Pulmonary artery endothelial cell (primary cell): ENCODE measurements at regions not wholly inside any gene's neighbourhood (a gene's known extent, or its start where the extent isn't known, plus 50 kb on each side); places are given as distances from the start of the nearest gene placed in this dataset.
"Not testable (repeated sequence)": the region's sequence is repeated elsewhere in the genome, so short reads cannot be mapped to it uniquely, and the experiment has no call there.

Experiments used
- DNase-seq: peaks from one replicate; pipeline ENCODE4 v3.0.0-alpha.2; 2011; ENCODE audit warnings: low read depth, low spot score

DNA sequence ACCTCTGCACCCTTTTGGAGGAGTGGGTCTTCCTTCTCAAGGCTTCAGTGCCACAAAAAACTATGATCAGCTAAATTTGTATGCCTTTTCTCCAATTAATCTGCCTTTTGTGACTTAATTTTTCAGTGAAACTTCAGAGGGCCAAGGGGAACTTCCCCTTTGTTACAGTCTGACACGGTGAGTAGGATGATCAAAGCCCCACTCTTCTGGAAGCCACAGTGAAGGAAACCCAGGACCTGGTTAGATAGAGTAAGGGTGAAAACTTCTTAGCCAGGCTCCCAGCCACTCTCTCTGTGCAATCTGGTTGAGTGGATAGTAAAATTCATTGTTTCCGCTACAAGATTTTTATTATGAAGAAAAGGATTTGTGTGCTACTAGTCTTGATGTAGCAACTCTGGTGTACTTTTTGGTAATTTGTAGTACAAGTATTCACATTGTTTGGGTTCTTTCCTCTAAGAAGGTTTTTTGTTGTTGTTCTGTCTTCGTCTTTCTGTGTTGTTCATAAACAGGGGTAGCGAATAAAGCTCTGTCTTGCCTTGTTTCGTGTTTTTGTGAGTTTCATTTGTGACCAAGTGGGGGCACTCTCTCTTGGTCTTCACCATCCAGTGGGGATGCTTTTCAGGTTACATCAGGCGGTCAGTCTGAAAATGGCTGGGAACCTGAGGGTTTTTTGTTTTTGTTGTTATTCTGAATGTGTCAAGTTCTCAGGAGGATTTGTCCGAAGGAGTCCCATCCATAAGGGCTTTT lies 268.5 kb upstream of the NPSR1 start:
- DNase-seq: no peak

DNA sequence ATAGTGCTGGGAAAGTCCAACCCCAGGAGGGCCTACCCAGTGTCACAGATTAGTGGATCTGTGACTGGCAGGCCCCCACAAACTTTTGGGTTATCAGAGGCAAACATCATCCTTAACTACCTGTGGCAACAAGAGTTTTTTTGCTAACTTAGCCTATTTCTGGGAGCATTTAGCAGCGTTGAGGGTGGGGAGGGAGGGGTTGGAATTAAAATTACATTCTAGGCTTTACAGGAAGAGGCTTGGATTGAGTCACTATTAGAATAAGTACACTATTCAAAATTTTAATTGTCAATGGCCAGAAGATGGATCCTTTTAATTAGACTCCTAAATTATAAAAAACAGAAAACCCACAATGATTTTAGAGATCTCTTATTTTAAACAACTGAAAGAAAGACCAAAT lies 267.9 kb upstream of the NPSR1 start:
- no peak for DNase-seq

DNA sequence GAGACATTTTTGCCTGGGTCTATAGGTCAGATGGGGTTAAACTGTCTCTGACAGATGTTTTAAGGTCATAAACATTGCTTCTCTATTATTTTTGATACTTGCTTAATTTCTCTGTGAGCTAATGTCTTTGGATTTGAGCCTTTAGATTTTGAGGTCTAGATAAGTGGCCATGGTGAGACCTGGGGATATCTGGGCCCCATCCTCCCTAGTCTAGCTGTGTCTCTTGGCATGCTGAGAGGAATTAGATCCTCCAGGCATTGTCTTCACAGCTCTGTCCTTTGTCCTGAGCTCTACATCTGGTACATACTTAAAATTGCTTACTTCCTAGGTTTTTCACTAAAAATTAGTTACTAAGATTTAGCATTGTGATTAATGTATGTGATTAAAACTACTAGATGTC lies 265.0 kb upstream of the NPSR1 start:
- DNase-seq: no peak

DNA sequence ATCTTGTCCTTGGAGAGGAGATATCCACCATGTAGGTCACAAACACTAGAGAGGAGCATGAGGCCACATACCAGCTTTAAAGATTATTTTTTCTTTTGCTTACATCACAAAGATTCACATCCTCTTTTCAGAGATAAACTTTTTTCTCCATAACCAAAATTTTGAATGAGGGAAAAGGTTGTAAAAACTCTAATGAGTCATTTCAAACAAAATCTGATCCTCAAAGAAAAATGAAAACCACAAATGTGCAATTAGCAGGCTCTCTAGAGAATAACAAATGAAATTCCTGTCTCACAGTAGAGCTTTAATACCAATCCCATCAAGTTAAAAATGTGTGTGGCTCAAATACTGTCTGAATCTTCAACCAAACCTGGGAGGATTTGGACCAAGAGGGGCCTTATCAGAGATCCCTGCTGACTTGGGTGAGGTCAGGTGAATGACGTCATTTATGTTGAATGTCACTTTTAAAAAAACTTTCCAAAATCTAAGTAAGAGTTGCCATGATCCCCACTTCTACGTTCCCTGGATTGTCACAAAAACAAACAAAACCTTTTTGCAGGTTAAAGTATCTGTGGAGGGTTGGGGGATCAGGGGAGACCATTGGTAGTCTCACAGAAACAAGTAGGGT lies 261.5 kb upstream of the NPSR1 start:
- no peak for DNase-seq

DNA sequence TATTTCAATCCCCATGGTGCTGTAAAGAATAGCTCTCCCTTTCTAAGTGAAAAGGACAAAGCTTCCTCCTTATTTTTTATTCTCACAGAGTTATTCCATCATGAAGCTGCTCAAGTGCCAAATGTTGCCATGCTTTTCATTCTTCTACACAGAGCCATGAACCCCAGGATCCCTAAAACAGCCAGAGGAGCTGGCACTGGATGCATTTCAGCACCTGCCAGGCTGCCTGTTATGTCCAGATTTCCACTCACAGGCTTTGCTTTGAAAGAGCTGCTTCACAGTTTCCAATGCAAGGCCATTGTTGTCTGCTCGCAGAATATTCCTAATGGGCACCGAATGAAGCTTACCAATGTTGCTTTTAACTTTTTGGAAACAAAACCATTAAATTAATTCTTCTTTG lies 256.2 kb upstream of the NPSR1 start:
- DNase-seq: no peak

DNA sequence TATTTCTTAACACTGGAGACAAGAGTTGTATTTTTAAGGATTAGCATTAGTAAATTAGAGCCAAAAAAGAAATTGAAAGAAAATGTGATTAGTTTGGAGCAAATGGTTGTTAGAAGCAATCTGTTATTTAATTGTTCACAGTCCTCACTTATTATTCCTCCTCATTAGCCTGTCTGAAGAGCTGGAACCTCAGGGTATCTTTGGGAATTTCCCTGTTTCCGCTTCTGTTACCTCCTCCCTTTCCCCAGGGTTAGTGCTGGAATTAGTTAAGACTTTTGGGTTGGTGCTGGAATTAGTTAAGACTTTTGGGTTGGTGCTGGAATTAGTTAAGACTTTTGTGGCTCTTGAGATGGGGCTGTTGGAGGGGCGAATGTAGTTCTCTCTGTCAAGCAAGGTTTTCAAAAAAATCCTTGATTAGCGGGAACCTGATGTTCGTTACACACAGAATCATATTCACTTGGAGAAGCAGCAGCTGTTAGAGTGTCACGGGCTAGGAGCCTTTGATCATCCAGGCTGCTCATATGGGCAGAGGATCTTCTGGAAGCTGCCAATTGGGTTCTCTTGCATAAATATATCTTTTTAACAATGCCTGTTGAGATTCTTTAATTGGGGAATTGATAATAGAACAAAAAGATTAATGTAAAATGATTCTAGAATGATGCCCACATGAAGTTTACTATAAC lies 251.0 kb upstream of the NPSR1 start:
- no peak for DNase-seq

DNA sequence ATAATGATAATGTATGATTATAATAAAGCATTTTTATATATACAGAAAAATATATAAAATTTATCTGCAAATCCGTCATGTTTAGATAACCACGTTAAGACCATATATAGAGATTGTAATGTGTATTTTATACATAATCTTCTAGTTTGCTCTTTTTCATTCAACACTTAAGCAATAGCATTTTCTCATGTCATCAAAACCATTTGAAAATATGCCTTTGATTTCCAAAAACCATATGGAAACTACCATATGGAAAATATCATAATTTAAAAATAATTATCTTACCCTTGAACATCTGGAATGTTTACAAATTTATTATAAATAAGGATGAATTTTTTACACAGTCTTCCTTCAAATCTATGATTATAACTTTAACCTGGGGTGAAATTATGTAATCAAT lies 250.4 kb upstream of the NPSR1 start:
- DNase-seq: no peak

DNA sequence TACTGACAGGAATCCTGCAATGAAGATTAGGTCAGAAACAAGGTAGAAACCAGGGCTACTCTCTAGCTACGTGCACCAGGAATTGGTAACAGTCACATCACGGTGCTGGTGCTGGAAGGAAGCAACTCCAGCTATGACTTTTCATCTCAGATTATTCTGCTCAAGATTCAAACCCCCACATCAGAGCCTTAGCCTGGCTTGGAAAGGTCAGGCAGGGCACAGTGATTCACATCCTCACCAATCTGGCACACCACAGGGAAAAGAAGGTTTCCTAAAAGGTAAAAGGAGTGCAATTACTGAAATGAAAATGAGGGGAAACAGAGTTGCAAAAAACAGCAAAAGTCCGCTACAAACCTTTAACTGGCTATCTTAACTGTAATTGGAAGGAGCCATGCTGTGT lies 240.2 kb upstream of the NPSR1 start:
- DNase-seq: no peak

DNA sequence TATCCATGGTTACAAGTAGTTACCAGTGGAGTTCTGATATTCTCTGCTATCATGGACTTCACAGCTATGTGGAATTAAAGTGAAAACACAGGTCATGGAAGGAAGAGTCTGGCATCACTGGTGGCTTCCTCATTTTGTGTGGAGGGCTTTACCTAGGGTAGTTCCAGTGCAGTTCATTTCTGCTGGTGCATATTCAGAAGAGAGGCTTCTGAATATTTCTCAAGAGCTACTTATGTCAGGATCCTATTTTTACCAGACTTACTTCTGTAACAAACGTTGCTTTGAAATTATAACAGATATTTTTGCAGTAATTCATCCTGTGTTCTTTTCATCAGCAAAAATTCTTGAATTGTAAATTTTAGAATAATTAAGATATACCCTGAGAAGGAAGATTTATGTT lies 236.5 kb upstream of the NPSR1 start:
- no peak for DNase-seq

DNA sequence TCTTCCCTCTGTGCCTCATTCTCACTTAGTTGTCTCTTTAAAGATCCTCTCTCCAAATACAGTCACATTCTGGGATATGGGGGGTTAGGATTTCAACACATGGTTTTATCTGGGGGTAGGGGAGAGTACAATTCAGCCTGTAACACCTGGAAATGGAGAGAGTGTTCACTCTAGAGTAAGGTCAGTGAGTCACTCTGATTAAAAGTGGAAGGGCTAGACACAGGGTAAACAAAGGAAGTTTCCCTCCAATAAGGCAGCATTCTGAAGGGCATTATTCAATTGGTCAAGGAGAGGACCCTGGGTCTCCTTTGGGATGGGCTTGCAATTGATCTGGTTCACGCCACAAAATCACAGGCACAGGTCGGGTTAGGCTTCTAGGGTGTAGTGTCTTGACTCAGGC lies 232.8 kb upstream of the NPSR1 start:
- DNase-seq: no peak

DNA sequence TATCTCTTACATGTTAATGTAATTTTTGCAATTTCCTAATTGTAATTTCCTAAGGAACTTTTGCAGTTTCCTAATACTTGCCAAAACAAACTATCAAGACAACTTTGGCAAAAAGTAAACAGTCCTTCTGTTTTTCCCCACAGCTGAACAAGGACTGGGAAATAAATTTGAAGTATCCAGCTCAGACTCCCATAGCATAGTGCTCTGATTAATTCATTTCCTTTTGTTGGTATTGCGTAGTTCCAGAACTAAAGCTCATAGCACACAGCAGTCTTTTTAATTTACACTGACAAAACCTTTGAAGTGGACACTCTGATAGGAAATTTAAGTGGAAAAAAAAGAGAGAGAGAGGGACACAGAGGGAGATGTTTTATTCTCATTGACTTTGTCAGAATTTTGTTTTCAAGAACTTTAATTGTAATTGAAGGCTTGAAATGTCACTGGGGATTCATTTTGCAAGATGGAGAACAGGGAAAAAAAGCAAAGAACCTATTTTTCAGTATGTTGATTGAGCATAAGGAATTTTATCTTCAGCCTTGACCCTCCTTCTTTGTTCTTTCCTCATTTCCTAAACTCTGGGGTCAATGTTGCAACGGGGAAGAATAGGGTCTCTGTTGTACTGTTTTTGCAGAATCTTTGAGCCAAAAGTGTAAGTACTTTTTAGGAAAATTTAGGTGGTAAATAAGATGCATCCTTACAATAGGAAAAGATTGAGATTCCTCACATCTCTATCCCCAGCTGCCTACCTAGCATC lies 232.2 kb upstream of the NPSR1 start:
- no peak for DNase-seq

DNA sequence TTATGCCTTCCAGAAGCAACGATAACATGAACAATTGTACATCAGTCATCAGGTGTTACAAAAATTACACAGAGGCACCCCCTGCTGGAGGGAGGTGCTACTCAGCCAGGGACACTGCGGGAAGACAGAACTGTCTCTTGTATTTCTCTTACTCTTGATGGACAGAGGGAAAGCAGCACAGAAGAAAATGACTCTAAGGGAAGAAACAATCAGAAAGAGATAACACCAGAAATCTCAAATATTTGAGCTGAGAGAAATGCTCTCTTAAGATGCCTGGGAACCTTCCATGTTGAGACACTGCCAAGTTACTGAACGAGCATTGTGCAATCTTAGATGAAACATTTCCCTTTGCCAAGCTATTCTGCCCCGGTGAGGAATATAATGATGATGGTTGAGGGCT lies 227.6 kb upstream of the NPSR1 start:
- DNase-seq: no peak

DNA sequence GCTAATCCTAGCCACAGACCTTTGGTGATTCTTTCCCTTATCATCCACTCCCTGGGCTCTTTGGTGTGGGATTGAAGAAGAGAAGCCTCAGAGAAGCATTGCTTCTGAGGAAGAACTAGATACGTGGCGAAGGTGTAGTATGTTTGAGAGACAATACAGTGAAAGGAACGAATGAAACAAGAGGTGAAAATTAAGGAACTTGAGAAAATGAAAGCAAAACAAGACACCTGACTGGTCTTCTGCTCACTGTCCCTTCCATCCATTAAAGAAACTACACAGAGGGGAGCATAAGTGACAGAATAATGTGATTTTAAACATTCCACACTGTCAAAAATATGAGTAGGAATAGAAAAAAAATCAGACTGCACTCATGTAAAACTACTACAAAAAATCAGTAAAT lies 219.6 kb upstream of the NPSR1 start:
- no peak for DNase-seq

DNA sequence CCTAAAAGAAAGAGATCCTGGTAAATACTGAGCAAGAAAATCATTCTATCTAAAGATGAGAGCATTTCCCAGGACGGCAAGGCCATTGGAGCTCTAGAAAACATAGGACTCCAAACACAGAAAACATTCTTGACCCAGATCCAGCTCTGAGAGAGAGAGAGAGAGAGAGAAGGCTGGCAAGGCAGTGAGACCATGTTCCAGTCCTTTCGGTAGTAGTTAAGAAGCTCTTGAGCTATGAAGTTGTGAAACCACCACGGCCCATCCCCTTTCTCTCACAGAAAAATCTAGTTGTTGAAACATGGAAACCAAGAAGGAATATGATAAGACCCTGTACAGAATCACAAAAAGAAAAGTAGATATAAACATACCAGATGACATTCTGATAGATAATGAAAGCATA lies 212.4 kb upstream of the NPSR1 start:
- DNase-seq: no peak

DNA sequence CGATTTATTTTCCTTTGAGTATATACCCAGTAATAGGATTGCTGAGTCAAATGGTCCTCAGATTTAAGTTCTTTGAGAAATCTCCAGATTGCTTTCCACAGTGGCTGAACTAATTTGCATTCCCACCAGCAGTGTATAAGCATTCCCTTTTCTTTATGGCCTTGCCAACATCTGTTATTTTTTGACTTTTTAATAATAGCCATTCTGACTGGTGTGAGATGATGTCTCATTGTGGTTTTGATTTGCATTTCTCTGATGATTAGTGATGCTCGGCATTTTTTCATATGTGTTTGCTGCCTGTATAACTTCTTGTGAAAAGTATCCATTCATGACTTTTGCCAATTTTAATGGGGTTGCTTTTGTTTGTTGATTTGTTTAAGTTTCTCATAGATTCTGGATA lies 209.5 kb upstream of the NPSR1 start:
- not testable (repeated sequence) for DNase-seq

DNA sequence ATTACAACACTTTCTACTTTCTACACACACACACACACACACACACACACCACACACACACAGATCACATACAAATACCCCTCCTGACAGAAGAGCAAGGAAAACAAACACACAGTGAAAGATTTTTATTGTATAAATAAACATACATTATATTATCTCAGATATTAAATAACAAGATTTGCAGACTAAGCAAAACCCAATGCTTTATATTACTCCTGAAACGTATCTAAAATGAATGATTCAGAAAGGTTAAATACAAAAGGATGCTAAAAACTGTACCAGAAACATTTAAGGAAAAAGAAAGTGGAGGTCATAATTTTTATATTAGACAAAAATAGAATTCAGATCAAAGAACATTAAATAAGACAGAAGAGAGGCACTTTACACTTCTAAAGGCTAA lies 208.3 kb upstream of the NPSR1 start:
- DNase-seq: no peak

DNA sequence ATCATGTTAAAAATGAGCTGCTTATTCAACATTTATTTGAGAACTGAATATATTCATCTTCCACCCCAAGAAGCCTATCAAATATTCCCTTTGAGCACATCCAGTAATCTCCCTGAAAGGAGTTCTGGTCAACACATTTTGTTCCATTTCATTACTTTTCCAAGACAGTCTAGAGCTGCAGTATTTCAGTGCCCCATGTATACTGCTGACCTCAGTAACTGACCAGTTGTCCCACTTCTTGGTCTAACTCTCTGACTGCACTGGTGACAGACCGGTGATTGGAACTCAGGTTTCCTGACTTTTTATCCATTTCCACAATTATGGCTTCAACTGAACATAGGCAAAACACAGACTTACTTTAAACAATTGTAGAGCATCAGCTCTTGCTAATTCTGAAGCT lies 206.8 kb upstream of the NPSR1 start:
- no peak for DNase-seq

DNA sequence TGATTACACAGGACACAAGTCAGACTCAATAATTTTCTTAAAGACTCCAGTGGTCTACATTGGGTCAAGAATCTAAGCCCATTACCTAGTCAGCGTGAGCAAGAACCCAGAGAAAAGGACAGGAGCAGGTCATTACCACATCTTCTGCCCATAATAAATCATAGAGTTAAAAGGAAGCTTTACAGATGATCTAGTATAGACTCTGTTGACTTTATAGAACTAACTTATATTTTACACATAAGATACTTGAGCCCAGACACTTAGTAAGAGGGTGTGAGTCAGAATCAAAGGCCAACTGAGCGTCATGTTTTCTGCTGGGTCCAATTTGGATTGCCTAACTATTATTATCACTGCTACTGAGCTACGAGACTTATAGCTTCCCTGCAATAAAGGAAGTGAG lies 206.1 kb upstream of the NPSR1 start:
- peak; percentile 40 for DNase-seq

DNA sequence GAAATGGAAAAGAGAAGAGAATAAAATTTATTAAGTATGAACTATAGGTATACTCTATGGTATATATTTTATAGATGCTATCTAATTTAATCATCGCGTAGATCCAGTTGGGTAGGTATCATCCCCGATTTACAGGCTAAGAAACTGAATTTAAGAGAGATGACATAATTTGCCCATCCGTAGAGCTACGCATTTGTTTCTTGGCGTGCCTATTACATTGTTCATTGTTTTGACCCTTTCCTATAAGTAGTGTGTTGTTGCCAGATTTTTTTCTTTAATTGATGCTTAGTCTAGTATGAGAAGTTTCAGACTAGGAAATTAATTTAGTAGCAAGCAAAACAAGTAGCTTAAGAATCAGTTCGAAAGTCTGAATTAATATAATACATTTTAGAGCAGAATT lies 205.7 kb upstream of the NPSR1 start:
- DNase-seq: peak; percentile 71

DNA sequence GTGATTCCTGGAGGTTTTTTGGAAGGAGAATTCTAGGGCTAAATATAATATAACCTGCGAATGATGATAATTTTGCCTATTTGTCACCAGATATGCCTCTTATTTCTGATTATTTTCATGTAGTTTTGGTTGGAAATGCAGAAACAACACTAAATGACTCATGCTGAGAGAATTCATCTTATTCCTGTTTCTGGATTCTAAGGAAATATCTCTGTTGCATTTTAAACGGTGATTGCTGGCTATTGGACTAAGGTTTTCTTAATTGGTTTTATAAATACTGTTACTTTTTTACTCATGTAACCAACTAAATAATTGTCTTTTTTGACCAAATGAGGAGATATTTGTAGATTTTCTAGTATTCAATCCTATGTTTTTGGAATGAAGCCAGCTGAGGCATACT lies 204.9 kb upstream of the NPSR1 start:
- DNase-seq: peak; percentile 37

DNA sequence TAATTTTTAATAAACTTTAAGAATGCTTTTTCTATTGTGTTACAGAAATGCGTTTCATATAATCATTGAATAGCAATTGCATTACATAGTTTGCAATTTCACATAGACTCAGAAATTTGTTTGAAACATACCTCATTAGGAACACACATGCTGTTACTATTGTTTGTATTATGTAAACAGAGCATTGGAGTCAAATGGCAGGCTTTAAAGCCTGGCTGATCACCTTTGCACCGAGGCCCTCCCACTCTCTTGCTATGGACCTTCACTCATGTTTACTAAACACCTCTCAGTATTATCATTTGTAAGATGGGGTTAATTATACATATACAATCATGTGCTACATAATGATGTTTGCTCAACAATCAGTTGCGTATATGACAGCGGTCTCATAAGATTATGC lies 203.6 kb upstream of the NPSR1 start:
- no peak for DNase-seq

DNA sequence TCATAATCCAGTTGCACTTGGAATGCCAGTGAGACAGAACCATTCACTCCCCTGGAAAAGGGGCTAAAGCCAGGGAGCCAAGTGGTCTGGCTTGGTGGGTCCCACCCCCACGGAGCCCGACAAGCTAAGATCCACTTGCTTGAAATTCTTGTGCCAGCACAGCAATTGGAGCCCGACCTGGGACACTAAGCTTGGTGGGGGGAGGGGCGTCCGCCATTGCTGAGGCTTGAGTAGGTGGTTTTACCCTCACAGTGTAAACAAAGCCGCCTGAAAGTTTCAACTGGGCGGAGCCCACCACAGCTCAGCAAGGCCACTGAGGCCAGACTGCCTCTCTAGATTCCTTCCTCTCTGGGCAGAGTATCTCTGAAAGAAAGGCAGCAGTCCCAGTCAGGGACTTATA lies 200.7 kb upstream of the NPSR1 start:
- no peak for DNase-seq
